NCI-H510A treated with DMSO at 0.1 percent for 48 hours (cell line): ENCODE measurements at regions not wholly inside any gene's neighbourhood (a gene's known extent, or its start where the extent isn't known, plus 50 kb on each side); places are given as distances from the start of the nearest gene placed in this dataset.
"Not testable (repeated sequence)": the region's sequence is repeated elsewhere in the genome, so short reads cannot be mapped to it uniquely, and the experiment has no call there.

Experiments used
- DNase-seq: peaks from one replicate; lab custom pipeline; 2025; lab: John Stamatoyannopoulos, UW

DNA sequence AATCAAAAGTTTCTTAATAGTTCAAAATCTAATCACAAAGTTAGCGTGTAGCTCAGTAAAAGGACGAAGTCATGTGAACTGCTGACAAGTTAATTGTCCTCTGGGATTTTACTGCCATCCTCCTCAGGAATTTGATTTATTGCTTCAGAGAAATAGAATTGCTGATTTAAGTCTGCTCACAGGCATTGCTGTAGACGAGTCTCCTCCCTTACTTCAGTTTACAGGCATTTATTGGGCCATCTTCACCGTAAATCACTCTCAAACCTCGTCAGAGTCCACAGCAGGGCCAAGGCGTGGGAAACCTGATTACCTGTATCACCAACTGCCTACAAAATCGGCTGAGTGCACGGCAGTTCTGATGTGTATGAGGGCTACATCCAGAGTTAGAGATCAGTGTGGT is 119.1 kb upstream of the PDE10A start:
- DNase-seq: no peak

DNA sequence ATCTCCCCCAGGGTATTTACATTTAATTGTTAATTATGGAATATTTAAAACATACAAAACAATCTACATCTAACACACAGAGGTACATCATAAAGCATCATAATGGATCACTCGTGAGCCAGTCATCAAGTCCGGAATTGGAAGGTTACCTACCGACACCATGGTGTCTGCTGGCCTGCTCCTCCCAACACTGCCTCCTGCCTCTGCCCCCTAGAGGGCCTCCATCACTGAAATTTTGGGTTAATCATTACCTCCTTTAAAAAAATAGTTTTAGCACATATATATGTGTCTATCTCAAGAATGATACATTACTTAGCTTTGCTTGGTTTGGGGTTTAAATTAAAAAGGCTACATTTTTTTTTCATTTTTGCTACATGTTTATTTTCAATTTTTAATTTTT is 114.6 kb upstream of the PDE10A start:
- DNase-seq: no peak

DNA sequence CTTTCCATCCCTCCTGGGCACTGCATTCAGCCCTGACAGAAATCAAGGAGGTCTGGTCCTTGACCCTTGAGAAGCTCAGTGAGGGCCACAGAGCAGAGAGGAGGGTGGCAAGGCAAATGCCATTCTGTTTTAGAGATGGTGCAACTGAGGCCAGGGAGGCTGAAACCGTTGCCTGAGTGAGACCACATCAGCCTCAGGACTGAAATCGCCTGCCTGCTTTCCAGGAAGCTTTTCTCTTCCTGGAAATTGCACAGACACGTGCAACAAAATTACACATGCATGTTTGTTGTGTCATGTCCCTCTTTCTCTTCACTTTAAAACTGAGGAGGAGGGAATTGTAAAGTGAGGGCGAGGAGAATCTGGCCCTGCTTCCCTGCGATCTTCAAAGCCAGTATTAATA is 113.7 kb upstream of the PDE10A start:
- DNase-seq: no peak

DNA sequence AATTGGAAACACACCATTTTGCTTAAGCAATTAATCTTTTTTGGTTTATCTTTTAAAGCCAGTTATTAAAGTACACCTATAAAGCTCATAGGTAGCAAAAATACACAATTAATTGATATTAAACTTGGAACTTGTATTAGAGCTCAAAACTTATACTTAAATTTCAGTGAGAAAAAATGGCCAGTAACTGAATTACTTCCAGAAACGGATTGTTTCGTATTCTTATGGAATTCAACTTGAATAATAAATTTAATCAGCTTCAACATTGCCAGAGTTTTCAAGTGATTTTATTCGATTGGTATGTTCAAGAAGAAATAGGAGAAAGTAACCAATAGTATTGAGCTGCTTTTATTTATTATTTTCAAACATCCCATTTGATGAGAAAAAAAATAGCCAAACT is 112.7 kb upstream of the PDE10A start:
- no peak for DNase-seq

DNA sequence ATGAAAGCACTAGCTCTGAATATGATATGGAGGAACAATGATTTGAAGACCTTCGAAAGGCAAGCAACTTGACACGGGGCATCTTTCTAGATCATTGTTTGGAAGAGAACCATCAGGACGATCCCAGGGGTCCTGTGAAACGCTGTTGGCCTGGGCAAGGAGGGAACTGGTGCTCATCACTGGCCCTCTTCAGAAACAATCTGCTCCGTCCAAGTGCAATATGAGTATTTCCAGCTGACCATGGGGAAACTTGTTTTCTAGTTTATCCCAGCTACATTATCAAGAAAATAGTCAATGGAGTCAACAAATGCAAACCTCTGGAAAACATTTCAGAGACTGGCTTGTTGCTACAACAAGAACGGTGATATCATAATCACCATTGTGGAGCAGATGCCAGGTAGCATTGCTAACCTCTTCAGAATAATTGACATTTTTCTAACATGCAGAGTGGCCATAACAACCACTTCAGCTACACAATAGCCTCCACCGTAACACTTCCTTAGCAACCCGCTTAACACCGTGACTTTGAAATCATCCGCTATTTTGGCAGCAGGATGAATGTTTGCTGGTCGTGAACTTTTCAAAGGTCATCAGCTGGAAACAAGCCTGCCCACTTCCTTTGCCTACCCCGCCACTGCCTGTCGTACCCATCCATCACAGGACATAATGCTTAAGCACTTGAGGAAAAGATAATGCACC is 112.0 kb upstream of the PDE10A start:
- DNase-seq: peak; percentile 90

DNA sequence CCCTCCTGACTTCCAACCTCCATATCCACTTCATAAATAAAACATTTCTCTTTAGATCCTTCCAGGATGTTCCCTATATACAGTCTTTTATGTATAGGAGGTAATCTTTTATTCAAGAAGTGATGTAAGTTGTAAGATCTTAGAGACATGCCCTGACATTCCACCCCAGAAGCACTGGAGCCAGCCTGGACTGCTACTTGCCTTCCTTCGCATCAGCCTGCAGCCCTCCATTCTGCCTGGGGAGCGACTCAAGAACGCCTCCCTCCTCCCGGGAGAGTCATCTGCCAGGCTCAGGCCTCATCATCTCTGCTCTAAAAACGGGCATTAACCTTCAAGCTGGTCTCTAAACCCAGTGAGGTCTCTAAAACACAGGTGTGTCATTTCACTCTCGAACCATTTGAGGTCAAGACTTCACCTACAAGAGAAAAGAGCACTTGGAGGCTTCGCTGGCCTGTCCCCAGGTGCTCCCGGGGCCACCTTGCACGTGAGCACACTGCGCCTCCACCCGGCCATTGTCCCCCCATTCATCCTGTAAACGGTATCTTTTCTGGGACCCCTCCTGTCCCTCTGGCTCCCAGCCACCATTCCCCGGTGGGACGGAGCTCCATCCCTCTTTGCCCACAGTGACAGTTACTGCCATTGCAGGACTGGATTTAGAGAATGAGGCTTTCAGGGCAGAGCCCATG is 107.5 kb upstream of the PDE10A start:
- DNase-seq: no peak

DNA sequence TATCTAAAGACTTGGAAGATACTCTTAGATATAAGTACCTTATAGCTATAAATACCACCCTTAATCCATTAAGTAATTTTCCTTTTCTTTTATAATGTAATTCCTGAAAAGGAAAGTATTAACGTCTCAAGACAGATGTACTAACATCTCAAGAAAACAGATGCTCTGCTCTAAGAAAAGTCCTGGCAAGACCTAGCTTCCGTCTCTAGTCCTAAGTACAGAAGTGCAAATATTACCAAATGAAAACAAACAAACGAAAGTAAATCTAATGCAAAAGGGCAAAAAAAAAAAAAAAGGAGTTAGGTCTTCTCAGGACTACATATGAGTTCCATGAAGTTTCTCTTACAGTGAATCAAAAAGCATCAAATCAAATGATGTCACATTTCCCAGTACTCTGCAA is 106.8 kb upstream of the PDE10A start:
- DNase-seq: no peak

DNA sequence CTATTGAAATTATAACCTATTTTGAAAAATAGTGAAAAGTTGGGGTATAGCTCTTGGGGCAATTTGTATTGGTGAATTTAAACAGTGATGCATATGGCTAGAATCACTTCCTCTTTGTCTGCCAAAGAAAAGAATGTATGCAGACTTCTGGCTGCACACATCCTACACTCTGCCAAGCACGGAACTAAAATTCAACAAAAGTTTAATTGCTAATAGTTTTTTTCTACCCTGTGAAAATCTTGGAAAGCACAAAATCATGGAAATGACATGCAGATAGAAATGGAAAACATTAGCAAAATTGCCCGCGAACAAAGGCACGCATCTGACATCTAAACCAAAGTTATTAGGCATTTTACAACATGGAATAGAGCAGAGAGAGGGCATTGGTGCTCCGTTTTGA is 106.4 kb upstream of the PDE10A start:
- no peak for DNase-seq

DNA sequence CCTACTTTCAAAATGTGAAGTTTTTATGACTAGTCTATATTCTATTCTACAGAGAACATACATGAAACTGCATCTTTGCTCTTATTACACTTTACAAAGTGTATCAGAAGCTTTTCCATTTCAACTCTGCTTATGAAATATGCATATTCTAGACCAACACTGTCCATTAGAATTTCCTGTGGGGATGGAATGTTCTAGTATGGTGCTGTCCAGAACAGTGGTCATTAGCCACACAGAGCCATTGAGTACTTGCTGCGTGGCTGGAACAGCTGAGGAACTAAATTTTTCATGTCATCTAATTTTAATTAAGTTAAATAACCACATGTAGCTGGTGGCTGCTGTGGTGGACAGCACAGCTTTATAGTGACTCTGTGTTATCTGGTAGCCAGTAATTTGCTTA is 105.9 kb upstream of the PDE10A start:
- no peak for DNase-seq

DNA sequence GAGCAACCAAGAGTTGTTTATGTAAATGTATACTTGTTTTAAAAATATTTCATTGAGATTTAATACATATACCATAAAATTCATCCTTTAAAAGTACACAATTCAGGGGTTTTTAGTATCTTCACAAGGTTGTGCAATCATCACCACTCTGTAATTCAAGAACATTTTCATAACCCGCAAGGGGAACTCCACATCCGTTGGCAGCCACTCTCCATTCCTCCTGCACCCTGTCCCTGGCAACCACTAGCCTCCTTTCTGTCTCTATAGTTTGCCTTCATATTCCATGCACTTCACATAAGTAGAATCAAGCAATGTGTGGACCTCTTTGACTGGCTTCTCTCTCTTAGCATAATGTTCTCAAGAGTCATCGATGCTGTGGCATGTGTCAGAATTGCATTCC is 104.2 kb upstream of the PDE10A start:
- no peak for DNase-seq

DNA sequence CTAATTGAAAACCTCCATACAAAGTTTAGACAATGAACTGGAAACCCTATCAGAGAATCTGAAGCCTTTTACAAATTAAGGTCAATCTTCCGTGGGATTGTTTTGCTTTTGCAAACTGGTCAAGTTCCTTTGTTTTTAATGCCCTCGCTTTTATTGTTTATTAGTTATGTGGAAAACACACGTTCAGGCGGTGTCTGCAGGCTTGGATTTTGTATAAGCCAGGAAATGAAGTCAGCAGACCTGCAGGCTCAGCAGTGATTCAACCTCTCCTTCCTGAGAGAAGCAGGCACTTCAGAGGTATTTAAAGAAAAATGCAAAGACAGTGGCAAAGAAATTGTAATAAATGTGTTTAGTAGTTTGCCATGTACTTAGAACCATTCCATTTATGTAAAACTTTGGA is 103.4 kb upstream of the PDE10A start:
- DNase-seq: no peak

DNA sequence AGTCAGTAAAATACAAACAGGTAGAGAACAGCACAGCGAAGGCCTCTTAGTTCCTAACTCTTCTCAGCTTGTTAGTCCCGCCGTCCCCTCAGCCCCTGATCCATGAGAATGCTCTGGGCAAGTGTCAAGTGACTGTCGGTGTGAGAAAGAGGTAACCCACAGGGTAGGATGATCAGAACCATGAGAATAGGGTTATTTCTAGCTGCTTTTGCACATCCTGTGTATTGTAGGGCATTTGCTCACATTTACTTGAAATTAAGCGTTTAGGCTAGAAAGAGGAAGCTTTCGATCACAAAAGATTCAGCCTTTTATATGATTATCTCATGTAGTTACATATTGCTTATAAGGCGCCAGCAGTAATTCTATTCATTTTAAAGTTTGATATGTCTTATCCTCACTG is 103.0 kb upstream of the PDE10A start:
- DNase-seq: no peak

DNA sequence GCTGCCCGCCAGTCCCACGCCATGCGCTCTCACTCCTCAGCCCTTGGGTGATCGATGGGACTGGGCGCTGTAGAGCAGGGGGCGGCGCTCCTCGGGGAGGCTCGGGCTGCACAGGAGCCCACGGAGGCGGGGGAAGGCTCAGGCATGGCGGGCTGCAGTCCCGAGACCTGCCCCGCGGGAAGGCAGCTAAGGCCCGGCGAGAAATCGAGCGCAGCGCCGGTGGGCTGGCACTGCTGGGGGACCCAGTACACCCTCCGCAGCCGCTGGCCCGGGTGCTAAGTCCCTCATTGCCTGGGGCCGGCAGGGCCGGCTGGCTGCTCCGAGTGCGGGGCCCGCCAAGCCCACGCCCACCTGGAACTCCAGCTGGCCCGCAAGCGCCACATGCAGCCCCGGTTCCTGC is 102.2 kb upstream of the PDE10A start:
- DNase-seq: not testable (repeated sequence)

DNA sequence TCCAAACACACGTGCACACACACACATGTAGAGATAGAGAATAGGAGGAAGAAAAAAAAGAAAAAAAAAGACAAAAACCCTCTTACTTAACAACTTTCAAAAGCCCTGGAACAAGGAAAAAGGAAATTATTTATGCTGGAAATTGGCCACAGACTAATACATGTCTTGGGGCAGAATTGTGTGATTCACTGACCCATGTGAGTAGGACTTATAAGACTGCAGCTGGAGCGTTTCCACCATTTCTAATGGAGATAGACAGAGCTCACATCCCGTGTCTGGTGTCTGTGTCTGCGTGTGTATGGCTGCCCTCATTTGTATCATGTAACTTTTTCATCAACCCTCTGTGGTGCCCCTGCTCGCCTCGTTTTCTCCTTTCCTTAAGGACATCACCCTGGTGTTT is 99.8 kb upstream of the PDE10A start:
- no peak for DNase-seq

DNA sequence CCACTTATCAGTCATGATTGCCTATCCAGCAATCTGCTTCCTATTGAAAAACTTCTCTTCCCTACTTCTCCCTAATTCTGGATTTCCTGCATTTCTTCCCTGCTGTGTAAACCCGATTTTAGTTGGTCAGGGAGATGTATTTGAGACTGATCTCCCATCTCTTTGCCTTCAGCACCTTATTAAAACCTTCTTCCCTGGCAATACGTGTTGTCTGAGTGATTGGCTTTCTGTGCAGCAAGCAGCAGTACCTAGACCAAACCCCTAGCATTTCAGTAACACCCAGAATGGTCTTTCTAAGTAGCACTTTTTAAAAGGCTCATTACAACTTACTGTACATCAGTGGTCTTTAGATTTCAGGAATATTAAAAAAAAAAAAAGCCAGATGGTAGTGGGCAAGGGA is 99.1 kb upstream of the PDE10A start:
- no peak for DNase-seq

DNA sequence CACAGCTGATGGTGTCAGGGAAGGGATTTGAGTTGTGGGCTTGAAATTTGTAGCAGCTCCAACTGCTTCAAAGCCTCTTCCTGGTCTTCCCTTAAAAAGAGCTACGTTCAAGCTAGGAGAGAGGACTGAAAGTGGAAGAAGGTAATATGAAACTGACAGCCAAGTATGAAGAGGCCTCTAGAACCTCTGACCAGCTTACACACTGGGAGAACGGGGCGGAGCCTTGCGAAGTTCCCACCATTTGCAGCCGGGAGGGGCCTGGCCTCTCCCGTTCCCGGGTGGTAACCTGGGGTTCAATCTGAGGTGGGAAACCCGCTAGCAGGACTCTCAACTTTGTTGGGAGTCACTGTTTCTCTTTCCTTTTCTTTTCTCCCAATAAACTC is 97.8 kb upstream of the PDE10A start:
- DNase-seq: peak; percentile 7

DNA sequence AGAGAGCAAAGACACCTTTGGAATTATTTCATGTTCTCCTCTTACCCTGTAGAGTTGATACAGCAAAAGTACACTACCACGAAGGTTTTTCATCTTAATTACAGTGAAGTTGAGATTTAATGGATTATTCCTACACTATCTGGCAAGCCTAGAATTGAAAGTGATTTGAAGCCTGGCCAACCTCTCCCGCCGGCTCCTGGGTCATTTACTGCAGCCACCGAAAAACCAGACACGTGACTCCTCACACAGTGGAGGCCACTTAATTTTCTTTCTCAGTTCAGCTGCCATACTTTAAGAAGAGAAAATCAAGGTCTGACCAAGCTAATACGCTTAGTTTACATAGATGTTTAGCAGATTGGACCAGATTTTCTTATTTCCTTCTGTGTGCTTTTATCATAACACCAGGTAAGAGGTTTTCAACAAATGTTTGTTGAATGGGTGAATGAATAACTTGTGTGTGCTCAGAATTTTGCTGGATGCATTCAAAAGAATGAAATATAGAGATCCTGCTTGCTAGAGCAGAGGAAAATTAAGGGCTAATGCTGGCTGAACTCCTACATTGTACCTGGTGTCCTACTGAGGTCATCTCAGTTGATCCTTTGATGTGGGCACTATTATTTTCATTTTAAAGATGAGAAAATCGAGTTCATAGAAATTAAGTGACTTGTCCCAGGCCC is 97.2 kb upstream of the PDE10A start:
- no peak for DNase-seq

DNA sequence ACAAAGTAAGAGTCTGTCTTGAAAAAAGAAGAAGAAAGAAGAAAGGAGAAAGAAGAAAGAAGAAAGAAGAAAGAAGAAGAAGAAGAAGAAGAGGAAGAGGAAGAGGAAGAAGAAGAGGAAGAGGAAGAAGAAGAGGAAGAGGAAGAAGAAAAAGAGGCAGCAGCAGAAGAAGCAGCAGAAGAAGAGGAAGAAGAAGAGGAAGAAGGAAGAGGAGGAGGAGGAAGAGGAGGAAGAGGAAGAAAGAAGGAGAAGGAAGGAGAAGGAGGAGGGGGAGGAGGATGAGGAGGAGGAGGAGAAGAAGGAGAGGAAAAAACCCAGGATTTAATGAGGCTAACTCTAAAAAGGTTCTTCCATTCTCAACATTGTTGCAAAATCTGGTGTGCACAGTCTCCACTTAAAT is 95.4 kb upstream of the PDE10A start:
- no peak for DNase-seq

DNA sequence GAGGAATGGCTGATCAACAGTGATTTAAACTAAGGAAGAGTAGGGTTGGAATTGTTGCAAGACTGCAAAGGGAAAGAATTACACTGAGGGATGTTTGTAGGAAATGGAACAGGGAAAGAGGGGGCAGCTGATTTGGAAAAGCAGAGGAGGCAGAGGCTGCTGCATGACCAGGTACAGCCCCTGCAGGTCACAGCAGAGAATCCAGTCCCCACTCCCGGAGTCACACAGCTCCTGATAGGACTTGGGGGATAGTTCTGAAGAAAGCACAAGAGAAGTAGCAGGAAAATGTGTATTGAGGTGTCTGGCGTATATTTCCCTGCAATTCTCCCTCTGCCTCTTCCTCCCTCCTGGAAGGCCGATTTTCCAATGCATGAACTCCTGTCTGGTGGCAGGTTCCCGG is 92.5 kb upstream of the PDE10A start:
- no peak for DNase-seq

DNA sequence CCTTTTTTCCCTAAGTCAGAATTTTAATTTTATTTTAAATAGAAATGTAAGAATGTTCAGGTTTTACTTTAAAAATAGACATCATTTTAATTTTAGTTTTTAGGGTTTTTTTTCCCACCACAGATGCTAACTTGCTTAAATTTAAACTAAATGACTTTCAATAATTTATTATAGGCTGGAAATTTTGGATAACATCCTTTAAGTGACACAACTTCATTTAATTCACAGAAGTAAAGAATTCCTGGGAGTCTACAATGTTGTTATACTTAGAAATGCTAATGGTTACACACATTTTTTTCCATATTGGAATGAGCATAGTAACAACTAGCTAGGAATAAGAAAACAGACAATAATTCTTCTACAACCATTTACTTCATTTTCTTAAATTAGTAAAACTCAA is 90.5 kb upstream of the PDE10A start:
- no peak for DNase-seq

DNA sequence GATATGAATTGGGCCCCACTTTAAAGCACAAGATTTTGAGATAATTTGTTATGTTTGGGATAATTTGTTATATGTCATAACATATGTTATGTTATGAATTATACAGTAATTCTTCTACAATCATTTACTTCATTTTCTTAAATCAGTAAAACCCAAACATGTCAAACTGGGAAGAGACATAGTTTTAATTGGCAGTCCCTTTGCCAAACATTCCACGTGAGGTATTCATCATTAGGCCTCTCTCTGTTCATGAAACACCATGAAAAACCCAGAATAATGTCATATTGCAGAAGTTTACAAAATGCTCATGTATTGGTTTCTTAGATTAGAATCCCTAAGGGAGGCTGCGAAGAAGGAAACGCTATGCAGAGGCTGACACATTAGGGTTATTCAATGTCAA is 89.4 kb upstream of the PDE10A start:
- no peak for DNase-seq

DNA sequence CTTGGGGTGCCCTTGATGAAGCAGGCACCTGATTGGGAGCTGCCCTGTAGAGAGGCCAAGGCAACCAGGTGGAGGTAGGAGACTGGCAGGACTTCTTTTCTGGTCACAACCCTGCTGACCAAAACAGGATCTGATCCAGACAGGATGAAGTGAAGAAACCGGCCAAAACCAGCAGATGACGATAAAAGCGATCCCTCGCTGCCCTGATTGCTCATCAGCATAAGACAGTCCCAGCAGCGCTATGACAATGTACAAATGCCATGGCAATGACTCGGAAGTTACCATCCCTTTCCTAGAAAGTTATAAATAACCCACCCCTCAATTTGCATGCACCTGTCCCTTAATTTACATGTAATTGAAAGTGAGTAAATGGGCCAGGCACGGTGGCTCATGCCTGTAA is 88.4 kb upstream of the PDE10A start:
- no peak for DNase-seq

DNA sequence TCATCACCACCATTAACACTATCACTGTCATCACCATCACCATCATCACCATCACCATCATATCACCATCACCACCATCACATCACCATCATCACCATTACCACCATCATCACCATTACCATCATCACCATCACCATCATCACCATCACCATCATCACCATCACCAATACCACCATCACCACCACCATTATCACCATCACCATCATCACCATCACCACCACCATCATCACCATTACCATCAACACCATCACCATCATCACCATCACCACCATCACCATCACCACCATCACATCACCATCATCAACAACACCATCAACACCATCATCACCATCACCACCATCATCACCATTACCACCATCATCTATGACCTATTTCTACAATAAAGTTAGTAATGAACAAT is 86.1 kb upstream of the PDE10A start:
- DNase-seq: no peak

DNA sequence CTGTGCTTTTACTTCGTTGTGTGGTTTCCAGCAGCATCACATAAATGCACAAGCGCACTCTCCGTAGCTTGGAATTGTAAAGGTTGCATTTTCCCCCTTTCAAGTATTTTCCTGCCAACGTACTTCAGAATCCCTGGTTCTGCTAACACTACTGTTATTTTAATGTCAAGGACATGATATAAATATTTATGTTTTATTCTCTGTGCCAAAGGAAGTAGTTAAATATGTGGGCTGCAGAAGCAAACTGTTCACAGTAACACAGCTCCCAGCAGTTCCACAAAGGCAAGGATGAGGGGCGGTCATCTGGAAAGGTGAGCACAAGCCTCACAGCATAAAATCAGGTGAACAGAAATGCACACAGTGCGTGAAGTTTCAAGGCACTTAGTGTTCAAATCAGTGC is 85.3 kb upstream of the PDE10A start:
- DNase-seq: no peak
